GM23338 (cell line): ENCODE measurements at regions not wholly inside any gene's neighbourhood (a gene's known extent, or its start where the extent isn't known, plus 50 kb on each side); places are given as distances from the start of the nearest gene placed in this dataset.

Experiments used
- CREB1 ChIP-seq: fragments of 250-450 bp; sonication (Bioruptor Pico); IDR thresholded peaks from 2 replicates; pipeline ENCODE4 v1.5.0; 2020; ENCODE audit warnings: low read depth, mild to moderate bottlenecking, moderate library complexity
- CTCF ChIP-seq, 2 experiments: fragments of 200-600 bp in 1 of 2; sonication (generic) in 1 of 2; conservative IDR thresholded peaks; 2 replicates each; pipeline versions ENCODE4 v1.5.1 to v1.6.1; 2016 to 2017; ENCODE audit warnings: antibody characterized with exemption in 2 of 2, low read depth in 2 of 2, mild to moderate bottlenecking in 2 of 2, moderate library complexity in 1 of 2
- ETS1 ChIP-seq: IDR thresholded peaks from 2 replicates; pipeline ENCODE4 v1.6.1; 2016; ENCODE audit warnings: antibody characterized with exemption
- EZH2 ChIP-seq: fragments of 200-600 bp; sonication (generic); IDR thresholded peaks from one replicate; pipeline ENCODE4 v1.8.0; 2017; ENCODE audit warnings: antibody characterized with exemption, mild to moderate bottlenecking, low read depth; ENCODE audit not compliant: unreplicated experiment
- EZH2phosphoT487 ChIP-seq: fragments of 200-600 bp; sonication (generic); IDR thresholded peaks from one replicate; pipeline ENCODE4 v1.8.1; 2018; ENCODE audit warnings: antibody characterized with exemption; ENCODE audit not compliant: unreplicated experiment
- JUNB ChIP-seq: IDR thresholded peaks from one replicate; pipeline ENCODE4 v1.6.1; 2016; ENCODE audit warnings: antibody characterized with exemption; ENCODE audit not compliant: unreplicated experiment
- NANOG ChIP-seq: IDR thresholded peaks from 2 replicates; pipeline ENCODE4 v1.6.1; 2016; ENCODE audit warnings: antibody characterized with exemption, borderline replicate concordance
- POLR2AphosphoS5 ChIP-seq: IDR thresholded peaks from 2 replicates; pipeline ENCODE4 v1.6.1; 2016; ENCODE audit warnings: antibody characterized with exemption, low read depth
- REST ChIP-seq: IDR thresholded peaks from one replicate; pipeline ENCODE4 v1.6.1; 2018; ENCODE audit warnings: antibody characterized with exemption; ENCODE audit not compliant: unreplicated experiment
- ZNF114 ChIP-seq: fragments of 250-450 bp; sonication (Bioruptor Pico); IDR thresholded peaks from 2 replicates; pipeline ENCODE4 v1.5.0; 2020; ENCODE audit warnings: mild to moderate bottlenecking, moderate library complexity

GRCh38 chr12:100706033-100706432, 88.5 kb upstream of the ANO4 start:
- no peak for TF ChIP-seq CTCF (conservative IDR thresholded peaks at IDR 0.05; ENCODE audit: low read depth in 2 of 2)
- no peak for TF ChIP-seq CREB1
- no peak for TF ChIP-seq EZH2
- no peak for TF ChIP-seq EZH2phosphoT487
- TF ChIP-seq POLR2AphosphoS5, result no peak
- TF ChIP-seq NANOG, result no peak
- TF ChIP-seq REST, result no peak
- TF ChIP-seq ETS1, result no peak
- TF ChIP-seq ZNF114 (CRISPR knock-in tag), result no peak
- TF ChIP-seq JUNB, result no peak
